Activated T-cell treated with anti-CD3 and anti-CD28 coated beads, Interleukin-2, amount 50 U/mL, for 4 hours (primary cell): ENCODE measurements at regions not wholly inside any gene's neighbourhood (a gene's known extent, or its start where the extent isn't known, plus 50 kb on each side); places are given as distances from the start of the nearest gene placed in this dataset.

Experiments used
- ATAC-seq, 2 donors: fragments of 200-7000 bp; cut with Tn5 transposase; one replicate each; pipeline ENCODE4 v1.10.0; 2021
- DNase-seq: peaks from one replicate; pipeline ENCODE4 v3.0.0-alpha.2; 2020
- H3K27me3 Mint-ChIP-seq: one replicate; pipeline ENCODE4 v1.8.0; 2021; ENCODE audit warnings: low read depth, mixed read lengths
- H3K36me3 Mint-ChIP-seq: one replicate; pipeline ENCODE4 v1.8.0; 2022; ENCODE audit warnings: mixed read lengths; ENCODE audit not compliant: insufficient read depth
- H3K4me1 Mint-ChIP-seq: one replicate; pipeline ENCODE4 v1.8.0; 2021; ENCODE audit warnings: low read depth, mixed read lengths
- H3K4me3 Mint-ChIP-seq: one replicate; pipeline ENCODE4 v1.8.0; 2021; ENCODE audit warnings: mild to moderate bottlenecking, moderate library complexity, mixed read lengths
- H3K9me3 Mint-ChIP-seq: one replicate; pipeline ENCODE4 v1.8.0; 2021; ENCODE audit warnings: mixed read lengths

GRCh38 chr1:38265293-38266196, 219.0 kb upstream of the POU3F1 start:
- Mint-ChIP-seq H3K27me3 (peaks cover 27% of the 10 kb centered on the region), H3K4me3 (no peak overlapping the region), H3K9me3 (no peaks in the 10 kb centered on the region), H3K4me1 (no peaks in the 10 kb centered on the region), H3K36me3 (no peaks in the 10 kb centered on the region)
- no peak for DNase-seq
- no peak for ATAC-seq

GRCh38 chr1:38263438-38263837, 216.8 kb upstream of the POU3F1 start:
- no peak overlapping the region for H3K4me3 Mint-ChIP-seq
- DNase-seq (no peak), ATAC-seq (no peak)
- peaks cover 23% of the 10 kb centered on the region for H3K27me3 Mint-ChIP-seq
- no peaks in the 10 kb centered on the region for H3K4me1 Mint-ChIP-seq
- H3K36me3 Mint-ChIP-seq, result no peaks in the 10 kb centered on the region
- H3K9me3 Mint-ChIP-seq, result no peaks in the 10 kb centered on the region

GRCh38 chr1:38261574-38261973, 215.0 kb upstream of the POU3F1 start:
- DNase-seq (no peak), ATAC-seq (no peak)
- Mint-ChIP-seq H3K27me3 (peaks cover 21% of the 10 kb centered on the region), H3K4me3 (no peak overlapping the region), H3K4me1 (no peaks in the 10 kb centered on the region), H3K9me3 (no peaks in the 10 kb centered on the region), H3K36me3 (no peaks in the 10 kb centered on the region)

GRCh38 chr1:38258085-38258627, 211.6 kb upstream of the POU3F1 start:
- DNase-seq (no peak), ATAC-seq (no peak)
- H3K4me1 Mint-ChIP-seq, result no peaks in the 10 kb centered on the region
- no peaks in the 10 kb centered on the region for H3K9me3 Mint-ChIP-seq
- no peak overlapping the region for H3K4me3 Mint-ChIP-seq
- H3K36me3 Mint-ChIP-seq, result no peaks in the 10 kb centered on the region
- H3K27me3 Mint-ChIP-seq, result peaks cover 21% of the 10 kb centered on the region

- H3K36me3 Mint-ChIP-seq, result no peaks in the 10 kb centered on the region
- no peak for ATAC-seq
Measured at GRCh38 chr1:38257374-38257773, 210.8 kb upstream of the POU3F1 start.

GRCh38 chr1:38256072-38256471, 209.5 kb upstream of the POU3F1 start:
- Mint-ChIP-seq H3K4me1 (no peaks in the 10 kb centered on the region), H3K4me3 (no peak overlapping the region), H3K9me3 (no peaks in the 10 kb centered on the region), H3K36me3 (no peaks in the 10 kb centered on the region), H3K27me3 (peaks cover 15% of the 10 kb centered on the region)
- DNase-seq, result no peak
- no peak for ATAC-seq

More at GRCh38 chr1:38257374-38257773, 210.8 kb upstream of the POU3F1 start:
- Mint-ChIP-seq H3K4me3 (no peak overlapping the region), H3K4me1 (no peaks in the 10 kb centered on the region), H3K9me3 (no peaks in the 10 kb centered on the region), H3K27me3 (peaks cover 21% of the 10 kb centered on the region)
- no peak for DNase-seq

- DNase-seq, result no peak
- H3K4me1 Mint-ChIP-seq, result no peaks in the 10 kb centered on the region
- H3K27me3 Mint-ChIP-seq, result peaks cover 29% of the 10 kb centered on the region
- no peak overlapping the region for H3K4me3 Mint-ChIP-seq
- H3K36me3 Mint-ChIP-seq, result no peaks in the 10 kb centered on the region
- no peaks in the 10 kb centered on the region for H3K9me3 Mint-ChIP-seq
- no peak for ATAC-seq
Measured at GRCh38 chr1:38253314-38253713, 206.7 kb upstream of the POU3F1 start.

- DNase-seq (no peak), ATAC-seq (no peak)
- H3K4me3 Mint-ChIP-seq, result no peak overlapping the region
- no peaks in the 10 kb centered on the region for H3K4me1 Mint-ChIP-seq
- H3K36me3 Mint-ChIP-seq, result no peaks in the 10 kb centered on the region
- H3K27me3 Mint-ChIP-seq, result peaks cover 28% of the 10 kb centered on the region
- H3K9me3 Mint-ChIP-seq, result no peaks in the 10 kb centered on the region
Measured at GRCh38 chr1:38250356-38250755, 203.8 kb upstream of the POU3F1 start.

GRCh38 chr1:38249001-38249400, 202.4 kb upstream of the POU3F1 start:
- no peak overlapping the region for H3K4me3 Mint-ChIP-seq

GRCh38 chr1:38246955-38247952, 200.7 kb upstream of the POU3F1 start:
- Mint-ChIP-seq H3K36me3 (no peaks in the 10 kb centered on the region), H3K4me1 (no peaks in the 10 kb centered on the region), H3K27me3 (peaks cover 26% of the 10 kb centered on the region), H3K9me3 (no peaks in the 10 kb centered on the region), H3K4me3 (no peak overlapping the region)
- ATAC-seq (no peak), DNase-seq (no peak)

More at GRCh38 chr1:38249001-38249400, 202.4 kb upstream of the POU3F1 start:
- Mint-ChIP-seq H3K27me3 (peaks cover 26% of the 10 kb centered on the region), H3K9me3 (no peaks in the 10 kb centered on the region), H3K36me3 (no peaks in the 10 kb centered on the region), H3K4me1 (no peaks in the 10 kb centered on the region)
- DNase-seq (no peak), ATAC-seq (no peak)

- H3K4me3 Mint-ChIP-seq, result no peak overlapping the region
- DNase-seq (no peak), ATAC-seq (no peak)
- H3K27me3 Mint-ChIP-seq, result peaks cover 12% of the 10 kb centered on the region
- H3K4me1 Mint-ChIP-seq, result no peaks in the 10 kb centered on the region
- no peaks in the 10 kb centered on the region for H3K9me3 Mint-ChIP-seq
- no peaks in the 10 kb centered on the region for H3K36me3 Mint-ChIP-seq
Measured at GRCh38 chr1:38244218-38244845, 197.7 kb upstream of the POU3F1 start.

- H3K4me1 Mint-ChIP-seq, result no peaks in the 10 kb centered on the region
- no peak for ATAC-seq
- H3K36me3 Mint-ChIP-seq, result no peaks in the 10 kb centered on the region
- no peak for DNase-seq
- H3K4me3 Mint-ChIP-seq, result no peak overlapping the region
- no peaks in the 10 kb centered on the region for H3K9me3 Mint-ChIP-seq
- peaks cover 6% of the 10 kb centered on the region for H3K27me3 Mint-ChIP-seq
Measured at GRCh38 chr1:38243106-38243505, 196.5 kb upstream of the POU3F1 start.

- ATAC-seq (no peak), DNase-seq (no peak)
- no peaks in the 10 kb centered on the region for H3K4me1 Mint-ChIP-seq
- H3K9me3 Mint-ChIP-seq, result no peaks in the 10 kb centered on the region
- H3K36me3 Mint-ChIP-seq, result no peaks in the 10 kb centered on the region
- H3K4me3 Mint-ChIP-seq, result no peak overlapping the region
- peaks cover 1% of the 10 kb centered on the region for H3K27me3 Mint-ChIP-seq
Measured at GRCh38 chr1:38242506-38242905, 195.9 kb upstream of the POU3F1 start.
